K562 (cell line): ENCODE measurements at regions not wholly inside any gene's neighbourhood (a gene's known extent, or its start where the extent isn't known, plus 50 kb on each side); places are given as distances from the start of the nearest gene placed in this dataset.

Source experiments
- CHD1 ChIP-seq: fragments of 200-600 bp; sonication (generic); IDR thresholded peaks from one replicate; pipeline ENCODE4 v1.6.1; 2012; ENCODE audit warnings: mild to moderate bottlenecking, moderate library complexity, low read length, inconsistent platforms
- ESRRA ChIP-seq: fragments of 450-650 bp; IDR thresholded peaks from 2 replicates; pipeline ENCODE4 v1.6.1; 2014; ENCODE audit warnings: low read depth, mild to moderate bottlenecking, moderate library complexity, borderline replicate concordance
- KLF13 ChIP-seq: fragments of 450-650 bp; IDR thresholded peaks from 2 replicates; pipeline ENCODE4 v1.6.1; 2016; ENCODE audit warnings: missing genetic modification characterization, low read depth, mild to moderate bottlenecking, missing compliant biosample characterization, moderate library complexity, borderline replicate concordance
- MAFF ChIP-seq: IDR thresholded peaks from 2 replicates; pipeline ENCODE4 v1.6.1; 2012; ENCODE audit warnings: low read length, improper control_type of control experiment
- MXI1 ChIP-seq: IDR thresholded peaks from 2 replicates; pipeline ENCODE4 v1.6.1; 2011; ENCODE audit warnings: low read depth, mild to moderate bottlenecking, improper control_type of control experiment, low read length
- PHF8 ChIP-seq: fragments of 200-600 bp; sonication (generic); IDR thresholded peaks from 2 replicates; pipeline ENCODE4 v1.6.1; 2012; ENCODE audit warnings: mixed run types, mild to moderate bottlenecking, inconsistent platforms, low read length, moderate library complexity, borderline replicate concordance
- TBP ChIP-seq: optimal IDR thresholded peaks from 2 replicates; pipeline ENCODE3; 2011; ENCODE audit warnings: low read depth, low read length, improper control_type of control experiment
- ZNF324 ChIP-seq: fragments of 250-450 bp; sonication (Bioruptor Pico); IDR thresholded peaks from 2 replicates; pipeline ENCODE4 v1.4.0; 2020; ENCODE audit warnings: mild to moderate bottlenecking
- TF ChIP-seq, protein P1 (sequence below), 3 experiments: IDR thresholded peaks in 2 of 3; conservative IDR thresholded peaks in 1 of 3; 2 replicates each; pipeline ENCODE4 v1.5.1; 2011 to 2012; ENCODE audit warnings: low read length in 3 of 3, mild to moderate bottlenecking in 3 of 3, control low read depth in 2 of 3, improper control_type of control experiment in 1 of 3, inconsistent platforms in 1 of 3, low read depth in 1 of 3, mixed read lengths in 1 of 3, moderate library complexity in 1 of 3; ENCODE audit not compliant: insufficient read depth in 2 of 3
- TF ChIP-seq, protein P2 (sequence below): IDR thresholded peaks from 2 replicates; pipeline ENCODE4 v1.6.1; 2012; ENCODE audit warnings: low read depth, low read length, improper control_type of control experiment, borderline replicate concordance
- TF ChIP-seq, protein P3 (sequence below), 2 experiments: fragments of 450-650 bp; IDR thresholded peaks; 2 replicates each; pipeline ENCODE4 v1.6.1; 2016
- TF ChIP-seq, protein P4 (sequence below), 2 experiments: fragments of 450-650 bp; formaldehyde crosslinking in 1 of 2; IDR thresholded peaks; 2 replicates each; pipeline versions ENCODE4 v1.4.0 to v1.6.1; 2014 to 2020; ENCODE audit warnings: mild to moderate bottlenecking in 2 of 2, borderline replicate concordance in 1 of 2, low read depth in 1 of 2

DNA sequence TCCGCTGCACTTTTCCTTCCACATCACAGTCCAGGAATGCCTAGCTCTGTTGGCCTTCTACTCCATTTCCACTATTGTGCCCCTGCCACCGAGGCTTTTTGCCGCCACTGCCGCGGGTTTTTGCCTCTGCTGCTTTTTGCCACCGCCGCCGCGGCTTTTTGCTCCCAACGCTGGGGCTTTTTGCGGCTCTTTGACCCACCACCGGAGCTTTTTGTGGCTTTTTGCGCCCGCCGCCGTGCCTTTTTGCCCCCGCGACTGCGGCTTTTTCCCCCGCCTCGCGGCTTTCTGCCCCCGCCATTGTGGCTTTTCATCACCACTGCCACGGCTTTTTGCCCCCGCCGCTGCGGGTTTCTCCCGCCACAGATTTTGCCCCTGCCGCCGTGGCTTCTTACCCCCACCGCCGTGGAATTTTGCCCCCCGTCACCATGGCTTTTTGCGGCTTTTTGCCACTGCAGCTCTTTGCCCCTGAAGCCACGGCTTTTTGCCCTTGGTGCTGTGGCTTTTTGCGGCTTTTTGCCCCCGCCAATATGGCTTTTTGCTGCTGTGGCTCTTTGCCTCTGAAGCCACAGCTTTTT lies 2798.7 kb upstream of the TEKT4 start:
- TF ChIP-seq MXI1 = no peak
- TF ChIP-seq, protein P1, sequence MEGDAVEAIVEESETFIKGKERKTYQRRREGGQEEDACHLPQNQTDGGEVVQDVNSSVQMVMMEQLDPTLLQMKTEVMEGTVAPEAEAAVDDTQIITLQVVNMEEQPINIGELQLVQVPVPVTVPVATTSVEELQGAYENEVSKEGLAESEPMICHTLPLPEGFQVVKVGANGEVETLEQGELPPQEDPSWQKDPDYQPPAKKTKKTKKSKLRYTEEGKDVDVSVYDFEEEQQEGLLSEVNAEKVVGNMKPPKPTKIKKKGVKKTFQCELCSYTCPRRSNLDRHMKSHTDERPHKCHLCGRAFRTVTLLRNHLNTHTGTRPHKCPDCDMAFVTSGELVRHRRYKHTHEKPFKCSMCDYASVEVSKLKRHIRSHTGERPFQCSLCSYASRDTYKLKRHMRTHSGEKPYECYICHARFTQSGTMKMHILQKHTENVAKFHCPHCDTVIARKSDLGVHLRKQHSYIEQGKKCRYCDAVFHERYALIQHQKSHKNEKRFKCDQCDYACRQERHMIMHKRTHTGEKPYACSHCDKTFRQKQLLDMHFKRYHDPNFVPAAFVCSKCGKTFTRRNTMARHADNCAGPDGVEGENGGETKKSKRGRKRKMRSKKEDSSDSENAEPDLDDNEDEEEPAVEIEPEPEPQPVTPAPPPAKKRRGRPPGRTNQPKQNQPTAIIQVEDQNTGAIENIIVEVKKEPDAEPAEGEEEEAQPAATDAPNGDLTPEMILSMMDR (IDR thresholded peaks at IDR 0.05 in 2 of 3, conservative IDR thresholded peaks at IDR 0.05 in 1 of 3; ENCODE audit: insufficient read depth in 2 of 3, low read depth in 1 of 3, low read length in 3 of 3) = no peak
- no peak for TF ChIP-seq MAFF
- no peak for TF ChIP-seq PHF8
- no peak for TF ChIP-seq ZNF324 (CRISPR knock-in tag)
- TF ChIP-seq, protein P2, sequence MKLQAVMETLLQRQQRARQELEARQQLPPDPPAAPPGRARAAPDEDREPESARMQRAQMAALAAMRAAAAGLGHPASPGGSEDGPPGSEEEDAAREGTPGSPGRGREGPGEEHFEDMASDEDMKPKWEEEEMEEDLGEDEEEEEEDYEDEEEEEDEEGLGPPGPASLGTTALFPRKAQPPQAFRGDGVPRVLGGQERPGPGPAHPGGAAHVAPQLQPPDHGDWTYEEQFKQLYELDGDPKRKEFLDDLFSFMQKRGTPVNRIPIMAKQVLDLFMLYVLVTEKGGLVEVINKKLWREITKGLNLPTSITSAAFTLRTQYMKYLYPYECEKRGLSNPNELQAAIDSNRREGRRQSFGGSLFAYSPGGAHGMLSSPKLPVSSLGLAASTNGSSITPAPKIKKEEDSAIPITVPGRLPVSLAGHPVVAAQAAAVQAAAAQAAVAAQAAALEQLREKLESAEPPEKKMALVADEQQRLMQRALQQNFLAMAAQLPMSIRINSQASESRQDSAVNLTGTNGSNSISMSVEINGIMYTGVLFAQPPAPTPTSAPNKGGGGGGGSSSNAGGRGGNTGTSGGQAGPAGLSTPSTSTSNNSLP = no peak
- TF ChIP-seq, protein P3, sequence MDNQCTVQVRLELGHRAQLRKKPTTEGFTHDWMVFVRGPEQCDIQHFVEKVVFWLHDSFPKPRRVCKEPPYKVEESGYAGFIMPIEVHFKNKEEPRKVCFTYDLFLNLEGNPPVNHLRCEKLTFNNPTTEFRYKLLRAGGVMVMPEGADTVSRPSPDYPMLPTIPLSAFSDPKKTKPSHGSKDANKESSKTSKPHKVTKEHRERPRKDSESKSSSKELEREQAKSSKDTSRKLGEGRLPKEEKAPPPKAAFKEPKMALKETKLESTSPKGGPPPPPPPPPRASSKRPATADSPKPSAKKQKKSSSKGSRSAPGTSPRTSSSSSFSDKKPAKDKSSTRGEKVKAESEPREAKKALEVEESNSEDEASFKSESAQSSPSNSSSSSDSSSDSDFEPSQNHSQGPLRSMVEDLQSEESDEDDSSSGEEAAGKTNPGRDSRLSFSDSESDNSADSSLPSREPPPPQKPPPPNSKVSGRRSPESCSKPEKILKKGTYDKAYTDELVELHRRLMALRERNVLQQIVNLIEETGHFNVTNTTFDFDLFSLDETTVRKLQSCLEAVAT (IDR thresholded peaks at IDR 0.05) = no peak
- TF ChIP-seq, protein P4, sequence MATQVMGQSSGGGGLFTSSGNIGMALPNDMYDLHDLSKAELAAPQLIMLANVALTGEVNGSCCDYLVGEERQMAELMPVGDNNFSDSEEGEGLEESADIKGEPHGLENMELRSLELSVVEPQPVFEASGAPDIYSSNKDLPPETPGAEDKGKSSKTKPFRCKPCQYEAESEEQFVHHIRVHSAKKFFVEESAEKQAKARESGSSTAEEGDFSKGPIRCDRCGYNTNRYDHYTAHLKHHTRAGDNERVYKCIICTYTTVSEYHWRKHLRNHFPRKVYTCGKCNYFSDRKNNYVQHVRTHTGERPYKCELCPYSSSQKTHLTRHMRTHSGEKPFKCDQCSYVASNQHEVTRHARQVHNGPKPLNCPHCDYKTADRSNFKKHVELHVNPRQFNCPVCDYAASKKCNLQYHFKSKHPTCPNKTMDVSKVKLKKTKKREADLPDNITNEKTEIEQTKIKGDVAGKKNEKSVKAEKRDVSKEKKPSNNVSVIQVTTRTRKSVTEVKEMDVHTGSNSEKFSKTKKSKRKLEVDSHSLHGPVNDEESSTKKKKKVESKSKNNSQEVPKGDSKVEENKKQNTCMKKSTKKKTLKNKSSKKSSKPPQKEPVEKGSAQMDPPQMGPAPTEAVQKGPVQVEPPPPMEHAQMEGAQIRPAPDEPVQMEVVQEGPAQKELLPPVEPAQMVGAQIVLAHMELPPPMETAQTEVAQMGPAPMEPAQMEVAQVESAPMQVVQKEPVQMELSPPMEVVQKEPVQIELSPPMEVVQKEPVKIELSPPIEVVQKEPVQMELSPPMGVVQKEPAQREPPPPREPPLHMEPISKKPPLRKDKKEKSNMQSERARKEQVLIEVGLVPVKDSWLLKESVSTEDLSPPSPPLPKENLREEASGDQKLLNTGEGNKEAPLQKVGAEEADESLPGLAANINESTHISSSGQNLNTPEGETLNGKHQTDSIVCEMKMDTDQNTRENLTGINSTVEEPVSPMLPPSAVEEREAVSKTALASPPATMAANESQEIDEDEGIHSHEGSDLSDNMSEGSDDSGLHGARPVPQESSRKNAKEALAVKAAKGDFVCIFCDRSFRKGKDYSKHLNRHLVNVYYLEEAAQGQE (IDR thresholded peaks at IDR 0.05; ENCODE audit: borderline replicate concordance) = no peak
- TF ChIP-seq, protein P4 (CRISPR knock-in tag; IDR thresholded peaks at IDR 0.05; ENCODE audit: low read depth) = no peak
- TF ChIP-seq CHD1 = no peak
- TF ChIP-seq TBP = no peak
- TF ChIP-seq KLF13 (tag) = no peak
- TF ChIP-seq ESRRA = no peak
